ENCODE measurements at regions not wholly inside any gene's neighbourhood (a gene's known extent, or its start where the extent isn't known, plus 50 kb on each side); places are given as distances from the start of the nearest gene placed in this dataset.

- Histone ChIP-seq H3K27me3 (no peaks in the 10 kb centered on the region), H3K9me3 (no peaks in the 10 kb centered on the region), H3K4me3 (no peak overlapping the region), H3K4me1 (no peaks in the 10 kb centered on the region), H3K27ac (no peak overlapping the region), H3K36me3 (no peaks in the 10 kb centered on the region)
- TF ChIP-seq POLR2A (IDR thresholded peaks at IDR 0.05) (no peak), POLR2AphosphoS5 (IDR thresholded peaks at IDR 0.05) (no peak), CTCF (IDR thresholded peaks at IDR 0.05) (no peak), EP300 (IDR thresholded peaks at IDR 0.05) (no peak)
- 95% methylated on average over 6 of the region's 6 CpGs for WGBS, 2 donors
- no peak for DNase-seq
- intact Hi-C loops (cut with DNase I), result no loop called here
Measured at GRCh38 chr6:47371139-47371869, 61.6 kb upstream of the TNFRSF21 start.

- DNase-seq, result no peak
- no peak overlapping the region for H3K4me3 ChIP-seq
- intact Hi-C loops (cut with DNase I), result no loop called here
- no peak overlapping the region for H3K27ac ChIP-seq
- TF ChIP-seq CTCF (IDR thresholded peaks at IDR 0.05) (no peak), POLR2AphosphoS5 (IDR thresholded peaks at IDR 0.05) (no peak), POLR2A (IDR thresholded peaks at IDR 0.05) (no peak), EP300 (IDR thresholded peaks at IDR 0.05) (no peak)
- no peaks in the 10 kb centered on the region for H3K36me3 ChIP-seq
- H3K4me1 ChIP-seq, result no peaks in the 10 kb centered on the region
- no peaks in the 10 kb centered on the region for H3K9me3 ChIP-seq
- H3K27me3 ChIP-seq, result no peaks in the 10 kb centered on the region
Measured at GRCh38 chr6:47371870-47372255, 62.2 kb upstream of the TNFRSF21 start.

GRCh38 chr6:47372318-47372717 is 62.6 kb upstream of the TNFRSF21 start:
- Histone ChIP-seq H3K27ac (no peak overlapping the region), H3K9me3 (no peaks in the 10 kb centered on the region), H3K36me3 (no peaks in the 10 kb centered on the region), H3K4me1 (no peaks in the 10 kb centered on the region), H3K4me3 (no peak overlapping the region), H3K27me3 (no peaks in the 10 kb centered on the region)
- no peak for DNase-seq
- WGBS, 2 donors, result 64 to 80% methylated on average over 1 of the region's 1 CpG
- TF ChIP-seq POLR2AphosphoS5 (IDR thresholded peaks at IDR 0.05) (no peak), CTCF (IDR thresholded peaks at IDR 0.05) (no peak), EP300 (IDR thresholded peaks at IDR 0.05) (no peak), POLR2A (IDR thresholded peaks at IDR 0.05) (no peak)
- intact Hi-C loops (cut with DNase I), result no loop called here

- 74 to 86% methylated on average over 1 of the region's 1 CpG for WGBS, 2 donors
- no peak for DNase-seq
- Histone ChIP-seq H3K9me3 (no peaks in the 10 kb centered on the region), H3K27me3 (no peaks in the 10 kb centered on the region), H3K27ac (no peak overlapping the region), H3K4me1 (no peaks in the 10 kb centered on the region), H3K36me3 (no peaks in the 10 kb centered on the region), H3K4me3 (no peak overlapping the region)
- intact Hi-C loops (cut with DNase I), result no loop called here
- no peak for TF ChIP-seq POLR2A (IDR thresholded peaks at IDR 0.05)
- no peak for TF ChIP-seq EP300 (IDR thresholded peaks at IDR 0.05)
- no peak for TF ChIP-seq CTCF (IDR thresholded peaks at IDR 0.05)
- no peak for TF ChIP-seq POLR2AphosphoS5 (IDR thresholded peaks at IDR 0.05)
Measured at GRCh38 chr6:47375426-47375825, 65.7 kb upstream of the TNFRSF21 start.

- no peak for TF ChIP-seq POLR2AphosphoS5 (IDR thresholded peaks at IDR 0.05)
- no peak for TF ChIP-seq CTCF (IDR thresholded peaks at IDR 0.05)
- no peak for TF ChIP-seq POLR2A (IDR thresholded peaks at IDR 0.05)
- TF ChIP-seq EP300 (IDR thresholded peaks at IDR 0.05), result no peak
- H3K27me3 ChIP-seq, result no peaks in the 10 kb centered on the region
- 87 to 91% methylated on average over 15 of the region's 15 CpGs for WGBS, 2 donors
- H3K4me3 ChIP-seq, result no peak overlapping the region
- intact Hi-C loops (cut with DNase I), result no loop called here
- H3K4me1 ChIP-seq, result no peaks in the 10 kb centered on the region
- H3K27ac ChIP-seq, result no peak overlapping the region
- no peak for DNase-seq
- no peaks in the 10 kb centered on the region for H3K36me3 ChIP-seq
- H3K9me3 ChIP-seq, result no peaks in the 10 kb centered on the region
Measured at GRCh38 chr6:47376930-47377329, 67.2 kb upstream of the TNFRSF21 start.

Data from sigmoid colon (tissue), 6 donors.